ENCODE measurements at regions not wholly inside any gene's neighbourhood (a gene's known extent, or its start where the extent isn't known, plus 50 kb on each side); places are given as distances from the start of the nearest gene placed in this dataset.

DNA sequence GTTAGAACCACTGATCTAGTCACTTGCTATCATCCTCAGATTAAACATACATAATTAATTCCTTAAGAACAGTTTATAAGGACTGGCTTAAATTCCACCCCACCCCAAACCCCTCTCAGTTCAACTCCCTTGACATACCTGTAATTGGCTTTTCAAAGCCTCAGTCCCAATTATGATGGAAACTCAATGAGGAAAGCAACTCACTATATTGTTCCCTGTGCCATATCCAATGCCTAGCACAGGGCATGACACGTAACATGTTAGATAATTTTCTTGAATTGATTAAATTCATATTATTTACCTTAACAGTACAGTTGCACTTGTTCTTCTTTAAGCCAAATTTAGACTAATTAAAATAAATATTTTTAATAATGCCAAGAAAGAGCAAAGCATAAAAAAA is 465.1 kb upstream of the CHAC2 start:
- DNase-seq (ENCODE audit: low read depth, low spot score), result no peak
- no peak overlapping the region for H3K27ac ChIP-seq

DNA sequence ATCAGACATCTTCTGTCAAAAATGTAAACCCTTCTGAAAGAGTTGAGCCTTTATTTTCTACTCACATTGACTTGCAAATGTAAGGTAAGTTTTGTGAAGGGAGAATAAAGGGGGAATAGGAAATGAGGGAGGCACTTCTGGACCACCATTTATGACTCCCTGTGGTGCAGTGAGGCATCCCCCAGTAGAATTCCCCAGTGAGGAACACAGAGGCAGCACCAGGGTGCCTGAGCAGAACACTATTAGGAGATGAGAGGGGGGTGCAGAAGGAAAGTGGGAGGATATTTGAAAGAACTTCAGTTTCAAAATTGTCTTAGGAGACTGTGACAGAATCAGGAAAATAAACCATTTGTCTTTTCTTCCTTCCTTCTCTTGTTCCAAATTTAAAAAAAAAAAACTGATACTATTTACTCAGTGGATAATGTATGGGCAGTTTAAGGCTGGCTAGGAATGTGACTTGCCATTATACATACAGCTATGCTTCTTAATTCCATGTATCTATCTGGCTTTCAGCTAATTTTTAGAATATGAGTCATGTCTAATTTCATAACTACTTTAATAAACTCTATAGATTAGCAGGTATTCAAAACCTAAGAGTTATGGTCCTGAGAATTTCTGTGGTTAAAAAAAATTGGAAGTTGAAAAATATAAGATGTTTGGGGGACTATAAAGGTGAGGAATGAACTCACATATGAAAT is 478.1 kb upstream of the CHAC2 start:
- DNase-seq (ENCODE audit: low read depth, low spot score), result no peak
- H3K27ac ChIP-seq, result no peak overlapping the region

DNA sequence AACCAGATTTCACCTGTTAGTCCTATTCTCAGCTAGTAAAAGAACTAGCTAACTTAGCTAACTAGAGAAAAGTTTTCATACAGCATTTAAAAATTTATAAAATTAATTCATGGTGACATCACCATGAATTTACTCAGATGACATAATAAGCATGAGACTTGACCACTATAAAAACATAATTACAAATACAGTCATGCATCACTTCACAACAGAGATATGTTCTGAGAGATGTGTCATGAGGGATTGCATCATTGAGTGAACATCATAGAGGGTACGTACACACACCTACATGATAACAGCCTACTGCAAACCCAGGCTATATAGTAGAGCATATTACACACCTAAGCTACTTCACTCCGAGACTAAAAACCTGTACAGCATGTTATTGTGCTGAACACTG is 481.3 kb upstream of the CHAC2 start:
- peak overlapping the region; percentile 67 for H3K27ac ChIP-seq
- DNase-seq (ENCODE audit: low read depth, low spot score), result peak; percentile 69

DNA sequence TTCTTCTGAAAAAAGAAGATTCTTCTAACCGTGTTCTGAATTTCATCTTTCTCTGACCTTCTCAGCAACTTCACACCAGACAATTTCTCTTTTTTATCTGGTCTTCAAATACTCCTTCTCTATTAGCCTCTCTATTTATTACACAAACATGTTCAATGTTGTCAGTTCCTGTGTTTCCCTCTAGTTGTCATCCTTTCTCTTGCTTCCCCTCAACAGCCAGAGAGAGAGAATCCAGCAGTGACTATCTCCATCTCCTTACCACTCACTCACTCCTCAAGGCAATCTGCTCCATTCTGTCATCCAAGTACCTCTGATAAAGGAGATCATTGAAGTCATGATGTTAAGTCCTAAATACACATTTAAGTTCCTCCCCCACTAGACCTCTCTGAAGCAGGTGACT is 491.9 kb upstream of the CHAC2 start:
- no peak overlapping the region for H3K27ac ChIP-seq
- no peak for DNase-seq (ENCODE audit: low read depth, low spot score)

DNA sequence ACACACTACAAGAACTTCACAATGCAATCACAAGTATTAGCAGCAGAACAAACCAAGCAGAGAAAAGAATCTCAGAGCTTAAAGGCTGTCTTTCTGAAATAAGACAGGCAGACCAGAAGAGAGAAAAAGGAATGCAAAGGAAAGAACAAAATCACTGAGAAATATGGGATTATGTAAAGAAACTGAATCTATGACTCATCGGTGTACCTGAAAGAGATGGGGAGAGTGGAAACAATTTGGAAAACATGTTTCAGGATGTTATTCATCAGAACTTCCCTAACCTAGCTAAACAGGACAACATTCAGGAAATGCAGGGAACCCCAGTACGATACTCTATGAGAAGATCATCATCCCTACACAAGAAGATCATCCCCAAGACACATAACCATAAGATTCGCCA is 499.0 kb upstream of the CHAC2 start:
- H3K27ac ChIP-seq, result no peak overlapping the region
- no peak for DNase-seq (ENCODE audit: low read depth, low spot score)

DNA sequence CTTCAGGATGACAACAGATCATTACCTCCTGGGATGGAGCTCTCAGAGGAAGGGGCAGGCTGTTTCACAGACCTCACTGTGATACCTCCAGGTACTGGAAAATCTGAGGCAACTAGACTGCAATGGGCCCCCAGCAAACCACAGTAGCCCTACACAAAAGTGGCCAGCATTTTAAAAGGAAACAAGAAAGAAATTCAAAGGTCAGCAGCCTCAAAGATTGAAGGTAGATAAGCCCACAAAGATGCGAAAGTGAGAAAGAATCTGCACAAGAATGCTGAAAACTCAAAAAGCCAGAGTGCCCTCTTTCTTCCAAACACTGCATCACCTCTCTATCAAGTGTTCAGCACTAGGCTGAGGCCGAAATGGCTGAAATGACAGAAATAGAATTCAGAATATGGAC is 499.5 kb upstream of the CHAC2 start:
- no peak overlapping the region for H3K27ac ChIP-seq
- no peak for DNase-seq (ENCODE audit: low read depth, low spot score)

DNA sequence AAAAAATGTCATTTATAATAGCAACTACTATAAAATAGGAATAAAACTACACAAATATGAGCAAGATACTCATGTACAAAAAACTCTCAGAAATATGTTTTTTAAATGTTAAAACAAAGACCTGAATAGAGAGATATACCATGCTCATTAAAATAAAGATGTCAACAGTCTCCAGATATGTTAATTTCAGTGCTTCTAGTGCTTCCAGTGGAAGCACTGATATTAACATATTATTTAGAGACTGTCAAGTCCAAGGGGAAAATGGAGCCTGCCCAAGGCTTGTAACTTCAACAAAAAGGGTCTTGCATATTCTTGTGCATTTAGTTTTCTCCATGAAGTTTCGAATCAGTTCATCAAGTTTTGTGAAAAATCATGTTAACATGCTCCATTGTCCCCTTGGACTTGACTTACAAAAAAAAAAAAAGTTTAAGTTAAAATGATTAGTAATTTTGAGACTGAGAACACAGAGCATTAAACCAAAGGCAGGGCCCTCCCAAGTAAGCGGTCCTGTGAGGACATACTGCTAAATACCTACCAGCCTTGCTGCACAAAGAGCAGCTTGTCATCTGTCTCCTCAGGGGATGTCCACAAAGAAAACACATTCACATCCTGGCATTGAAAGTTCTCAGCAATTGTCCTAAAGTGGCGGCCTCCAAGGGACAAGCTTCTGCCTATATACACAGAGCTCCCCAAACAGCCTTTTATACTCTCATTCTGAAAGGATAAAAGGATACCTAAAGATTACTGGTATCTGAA is 501.9 kb upstream of the CHAC2 start:
- no peak for DNase-seq (ENCODE audit: low read depth, low spot score)

DNA sequence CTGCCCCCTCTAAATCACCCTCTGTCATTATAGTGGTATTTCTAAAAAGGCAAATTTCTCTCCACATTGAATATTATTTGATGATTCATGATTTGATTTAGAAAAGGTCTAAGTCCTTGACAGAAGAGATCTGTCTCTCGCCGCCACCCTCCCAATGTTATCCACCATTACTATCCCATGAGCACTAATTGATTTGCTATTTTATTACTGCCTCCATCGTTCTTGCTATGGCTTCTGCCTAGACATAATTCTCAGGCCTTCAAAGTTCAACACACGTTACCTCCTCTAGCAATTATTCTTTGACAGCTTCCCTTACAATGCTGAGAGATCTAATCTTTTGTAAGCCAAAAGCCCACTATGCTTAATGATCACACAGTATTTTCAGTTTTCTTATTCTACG is 507.0 kb upstream of the CHAC2 start:
- H3K27ac ChIP-seq, result no peak overlapping the region
- DNase-seq (ENCODE audit: low read depth, low spot score), result no peak

More for the DNA sequence above, 501.9 kb upstream of the CHAC2 start:
- H3K27ac ChIP-seq, result no peak overlapping the region

DNA sequence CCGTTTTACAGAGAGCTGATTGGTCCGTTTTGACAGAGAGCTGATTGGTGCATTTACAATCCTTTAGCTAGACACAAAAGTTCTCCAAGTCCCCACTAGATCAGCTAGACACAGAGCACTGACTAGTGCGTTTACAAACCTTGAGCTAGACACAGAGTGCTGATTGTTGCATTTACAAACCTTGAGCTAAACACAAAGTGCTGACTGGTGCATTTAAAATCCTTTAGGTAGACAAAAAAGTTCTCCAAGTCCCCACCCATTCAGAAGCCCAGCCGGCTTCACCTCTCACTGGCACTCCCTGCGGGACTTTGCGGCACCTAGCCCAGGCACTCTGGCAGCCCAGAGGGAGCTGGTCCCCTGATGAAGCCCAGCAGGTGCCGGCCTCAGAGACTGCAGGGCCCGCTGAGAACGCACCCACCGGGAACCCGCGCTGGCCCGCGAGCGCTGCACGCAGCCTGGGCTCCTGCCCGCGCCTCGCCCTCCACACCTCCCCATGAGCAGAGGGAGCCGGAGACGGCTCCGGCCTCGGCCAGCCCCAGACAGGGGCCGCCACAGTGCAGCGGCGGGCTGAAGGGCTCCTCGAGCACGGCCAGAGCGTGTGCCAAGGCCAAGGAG is 508.1 kb upstream of the CHAC2 start:
- no peak for DNase-seq (ENCODE audit: low read depth, low spot score)
- no peak overlapping the region for H3K27ac ChIP-seq

DNA sequence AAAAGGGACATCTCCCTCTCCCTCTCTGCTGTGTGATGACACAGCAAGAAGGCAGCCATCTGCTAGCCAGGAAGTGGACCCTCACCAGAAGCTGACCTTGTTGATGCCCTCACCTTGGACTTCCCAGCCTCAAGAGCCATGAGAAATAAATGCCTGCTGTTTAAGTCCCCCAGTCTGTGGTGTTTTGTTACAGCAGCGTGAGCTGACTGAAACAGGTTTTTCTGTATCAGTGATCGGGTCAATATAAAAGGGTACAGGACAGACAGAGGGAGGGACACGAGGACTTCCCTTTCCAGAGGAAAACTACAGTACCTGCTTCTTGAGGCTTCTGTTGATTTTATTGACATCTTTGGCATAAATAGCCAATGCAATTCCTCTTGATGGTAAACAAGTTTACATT is 510.3 kb upstream of the CHAC2 start:
- DNase-seq (ENCODE audit: low read depth, low spot score), result no peak
- H3K27ac ChIP-seq, result no peak overlapping the region

DNA sequence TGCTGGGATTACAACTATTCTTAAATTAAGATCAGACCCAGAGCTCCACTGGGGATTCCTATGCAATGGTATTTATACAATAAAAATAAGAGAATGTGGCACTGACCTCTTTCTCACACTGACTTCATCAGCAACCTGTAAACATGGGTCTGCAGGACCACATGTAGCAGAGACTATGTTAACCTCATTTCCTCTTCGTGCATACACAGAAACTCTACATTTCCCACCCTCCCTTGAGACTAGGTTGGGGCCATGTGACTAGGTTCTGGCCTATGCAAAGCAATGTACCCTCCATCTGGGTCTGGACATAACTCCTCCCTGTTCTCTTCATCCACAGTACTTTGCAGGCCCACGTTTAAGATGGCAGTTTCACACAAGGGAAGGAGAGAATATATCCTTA is 514.4 kb upstream of the CHAC2 start:
- no peak overlapping the region for H3K27ac ChIP-seq
- DNase-seq (ENCODE audit: low read depth, low spot score), result no peak

DNA sequence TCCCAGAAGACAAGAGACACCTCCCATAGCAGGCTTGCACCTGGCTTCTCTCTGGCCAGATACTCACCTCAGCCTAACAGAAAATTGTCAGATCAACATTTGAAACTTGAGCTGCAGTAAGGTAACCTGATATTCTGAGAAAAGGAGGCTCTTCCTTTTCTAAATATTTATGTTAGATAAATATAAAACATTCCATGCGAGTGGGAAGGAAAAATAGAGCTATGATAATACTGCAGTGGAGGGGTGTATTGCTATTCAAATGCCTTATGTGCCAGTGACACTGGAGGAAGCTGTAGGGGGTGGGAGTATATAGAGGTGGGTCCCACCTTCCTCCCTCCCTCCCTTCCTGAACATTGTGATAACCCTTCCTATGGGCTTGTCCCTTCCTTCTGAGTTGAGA is 515.5 kb upstream of the CHAC2 start:
- no peak overlapping the region for H3K27ac ChIP-seq
- DNase-seq (ENCODE audit: low read depth, low spot score), result no peak

DNA sequence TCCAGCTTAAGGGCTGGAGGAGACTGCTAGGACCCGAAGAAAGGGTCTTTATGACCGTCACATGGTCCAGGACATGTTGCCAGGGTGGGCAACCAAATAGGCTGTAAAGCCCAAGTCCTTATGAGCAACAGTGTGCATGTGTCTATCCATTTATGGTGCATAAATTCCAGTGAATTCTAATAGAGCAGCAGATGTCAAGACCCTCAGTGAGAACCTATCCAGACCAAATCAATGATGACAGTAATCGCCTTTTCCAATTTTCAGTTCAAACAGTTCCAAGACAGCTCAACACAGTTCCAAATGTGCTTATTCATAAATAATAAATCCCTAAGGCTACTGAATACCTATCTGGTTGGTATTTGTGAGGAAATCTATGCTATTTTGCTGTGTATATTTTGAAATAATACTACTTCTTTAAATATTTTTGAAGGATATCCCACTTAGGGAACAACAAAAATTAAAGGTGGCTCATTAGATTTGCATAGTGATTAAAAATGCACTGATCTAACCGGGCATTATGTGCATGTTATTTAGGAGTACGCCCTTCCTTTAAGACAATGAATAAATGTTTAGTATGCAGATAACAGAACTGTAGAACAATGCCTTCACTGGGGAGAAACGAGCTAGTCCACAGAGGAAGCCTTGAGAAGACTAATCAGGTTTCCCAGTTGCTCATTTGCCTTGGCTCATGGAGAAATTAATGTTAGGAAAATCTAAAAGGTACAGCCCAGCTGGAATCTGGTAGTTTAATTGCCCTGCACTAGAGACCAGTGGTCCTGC is 519.5 kb upstream of the CHAC2 start:
- no peak overlapping the region for H3K27ac ChIP-seq
- no peak for DNase-seq (ENCODE audit: low read depth, low spot score)

DNA sequence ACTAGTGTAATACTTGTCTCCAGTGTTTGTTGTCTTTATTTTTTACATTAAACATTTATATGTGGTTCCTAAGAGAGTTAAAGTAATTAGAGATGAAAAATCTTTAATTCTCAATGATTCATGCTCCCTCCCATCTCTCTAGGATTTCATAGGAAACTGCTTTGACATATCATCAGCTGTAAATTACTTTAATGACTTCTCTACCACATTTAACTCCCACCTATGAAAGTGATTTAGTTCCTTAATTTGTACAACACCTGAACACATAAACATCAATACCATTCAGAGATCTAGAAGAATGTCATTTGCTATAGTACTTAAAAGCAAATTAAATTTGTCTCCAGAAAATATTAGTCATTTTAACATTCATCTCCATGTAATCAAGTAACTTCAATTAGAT is 524.2 kb upstream of the CHAC2 start:
- no peak for DNase-seq (ENCODE audit: low read depth, low spot score)
- no peak overlapping the region for H3K27ac ChIP-seq

DNA sequence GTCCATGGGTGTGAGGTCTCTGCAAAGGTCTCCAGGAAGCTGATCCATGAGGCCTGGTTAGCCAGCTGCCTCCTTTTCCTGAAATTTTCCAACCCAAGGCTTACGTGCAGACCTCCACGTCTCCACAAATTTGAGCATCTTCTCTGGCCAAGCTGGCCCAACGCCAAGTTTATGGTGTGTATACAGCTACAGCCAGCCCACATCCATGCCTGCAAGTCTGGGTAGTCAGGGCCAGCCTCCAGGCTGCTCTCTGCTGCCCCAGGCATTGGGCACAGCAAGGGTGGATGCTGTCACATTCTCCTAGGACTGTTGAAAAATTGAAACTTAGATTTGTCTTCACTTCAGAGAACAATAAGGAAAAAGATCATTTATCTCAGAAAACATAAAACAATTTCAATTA is 525.5 kb upstream of the CHAC2 start:
- no peak for DNase-seq (ENCODE audit: low read depth, low spot score)
- H3K27ac ChIP-seq, result no peak overlapping the region

DNA sequence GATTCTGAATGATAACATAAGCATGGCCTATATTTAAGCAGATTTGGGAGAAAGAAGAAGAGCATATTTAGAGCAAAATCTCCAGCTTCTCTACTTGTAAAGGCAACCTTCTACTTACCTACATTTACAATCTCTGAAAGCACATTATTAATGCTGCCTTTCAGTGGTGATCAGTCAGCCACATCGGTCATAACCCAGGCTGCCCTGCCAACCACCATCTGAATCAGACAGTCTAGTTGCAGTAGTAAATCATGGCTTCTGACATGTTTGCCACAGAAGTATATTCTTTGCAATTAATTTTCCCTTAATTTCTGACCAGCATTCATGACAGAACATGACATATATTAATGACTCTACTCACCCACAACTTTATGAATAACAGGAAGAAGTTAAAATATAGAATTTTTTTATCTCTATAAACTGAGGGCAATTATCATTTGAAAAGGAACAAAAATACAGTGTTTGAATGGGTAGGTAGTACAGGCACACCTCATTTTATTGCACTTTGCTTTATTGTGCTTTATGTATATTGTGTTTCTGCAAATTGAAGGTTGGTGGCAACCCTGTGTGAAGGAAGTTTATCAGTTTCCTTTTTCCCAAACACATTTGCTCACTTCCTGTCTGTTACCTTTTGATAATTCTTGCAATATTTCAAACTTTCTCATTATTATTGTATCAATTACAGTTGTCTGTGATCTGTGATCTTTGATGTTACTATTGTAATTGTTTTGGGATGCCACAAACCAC is 531.6 kb upstream of the CHAC2 start:
- DNase-seq (ENCODE audit: low read depth, low spot score), result peak; percentile 55
- no peak overlapping the region for H3K27ac ChIP-seq

DNA sequence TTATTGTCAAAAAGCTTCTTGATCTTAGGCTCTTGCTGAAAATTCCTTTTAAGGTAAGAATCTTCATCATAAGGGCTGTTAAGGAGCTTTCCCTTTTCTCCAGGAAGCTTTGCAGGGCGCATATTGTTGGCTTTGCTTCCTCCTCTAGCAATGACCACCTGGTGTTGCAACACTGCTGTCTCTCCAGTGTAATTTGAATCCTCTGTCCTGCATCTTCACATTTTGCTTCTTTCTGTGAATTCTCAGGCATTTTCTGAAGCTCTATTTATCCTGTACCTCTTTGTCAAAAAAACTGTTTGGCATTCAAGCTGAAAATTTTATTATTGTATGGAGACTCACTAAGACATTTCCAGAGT is 533.1 kb upstream of the CHAC2 start:
- DNase-seq (ENCODE audit: low read depth, low spot score), result no peak
- no peak overlapping the region for H3K27ac ChIP-seq

DNA sequence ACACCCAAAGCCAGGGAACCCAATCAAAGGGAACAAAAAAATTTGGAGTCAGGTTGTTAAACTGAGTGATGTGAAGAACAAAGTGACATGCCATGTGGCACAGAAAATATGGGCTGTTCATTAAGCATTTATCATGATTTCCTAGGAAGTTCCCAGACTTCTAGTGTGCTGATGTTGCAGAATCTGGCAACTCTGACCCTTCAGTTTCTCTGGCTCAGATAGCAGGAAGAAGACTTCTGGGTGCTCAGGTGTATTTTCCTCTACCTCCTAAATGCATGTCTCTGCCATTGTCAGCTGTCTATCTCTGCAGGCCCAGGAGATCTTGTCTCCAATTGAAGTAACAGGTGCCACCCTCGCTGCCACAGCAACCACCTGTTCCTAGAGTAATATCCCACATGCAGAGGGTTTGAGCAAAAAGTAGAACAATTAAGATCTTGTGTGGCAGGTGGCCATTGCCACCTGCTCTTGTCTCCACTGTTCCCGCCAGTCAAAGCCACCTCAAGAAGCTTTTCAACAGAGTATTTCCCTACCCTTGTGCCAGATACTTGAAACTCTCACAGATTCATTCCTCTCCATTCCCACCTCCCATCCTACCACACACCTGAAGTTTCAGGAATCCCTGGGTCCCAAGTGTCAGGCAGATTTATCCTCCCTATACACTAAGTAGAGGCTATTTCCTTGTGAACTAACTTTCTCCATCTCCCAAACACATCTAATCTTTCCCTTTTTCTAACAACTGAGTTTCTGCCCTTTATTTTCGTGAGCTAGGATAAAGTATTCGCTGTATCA is 533.7 kb upstream of the CHAC2 start:
- DNase-seq (ENCODE audit: low read depth, low spot score), result no peak
- H3K27ac ChIP-seq, result no peak overlapping the region

DNA sequence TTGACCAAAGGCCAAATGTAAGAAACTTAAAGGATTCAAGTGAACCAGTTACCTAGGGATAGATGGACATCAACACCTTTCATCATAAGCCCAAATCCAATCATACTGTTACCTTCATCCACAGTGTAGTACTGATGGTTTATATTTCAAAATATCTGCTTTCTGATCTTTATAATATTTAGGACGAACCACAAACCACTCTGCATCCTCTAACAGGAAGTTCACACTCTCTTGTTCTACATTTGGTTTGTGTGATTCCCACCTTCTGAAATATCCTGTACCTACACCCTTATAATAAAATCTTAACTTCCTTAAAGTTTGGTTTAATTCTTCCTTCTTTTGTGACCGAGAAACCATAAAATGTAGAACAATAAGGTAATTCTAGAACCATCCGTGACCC is 535.7 kb upstream of the CHAC2 start:
- no peak for DNase-seq (ENCODE audit: low read depth, low spot score)
- H3K27ac ChIP-seq, result no peak overlapping the region

DNA sequence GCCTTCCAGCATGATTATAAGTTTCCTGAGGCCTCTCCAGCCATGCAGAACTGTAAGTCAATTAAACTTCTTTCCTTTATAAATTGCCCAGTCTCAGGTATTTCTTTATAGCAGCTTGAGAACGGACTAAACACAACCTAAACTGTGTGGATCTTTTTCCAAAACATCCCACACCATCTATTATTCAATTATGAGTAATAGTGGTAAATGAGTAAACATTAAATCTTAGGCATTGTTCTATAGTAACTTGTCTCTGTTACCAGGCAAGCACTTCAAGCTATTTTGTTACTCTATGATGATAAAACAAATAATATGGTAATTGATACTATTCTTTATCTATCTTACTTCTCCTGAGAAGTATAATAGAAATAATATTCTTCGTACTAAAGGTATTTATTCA is 536.9 kb upstream of the CHAC2 start:
- no peak overlapping the region for H3K27ac ChIP-seq
- no peak for DNase-seq (ENCODE audit: low read depth, low spot score)
